ENCODE measurements at regions not wholly inside any gene's neighbourhood (a gene's known extent, or its start where the extent isn't known, plus 50 kb on each side); places are given as distances from the start of the nearest gene placed in this dataset.

- Mint-ChIP-seq H3K4me3 (no peak overlapping the region), H3K36me3 (ENCODE audit: low read depth) (no peaks in the 10 kb centered on the region), H3K27me3 (ENCODE audit: low read depth) (no peaks in the 10 kb centered on the region), H3K4me1 (no peaks in the 10 kb centered on the region), H3K27ac (ENCODE audit: unreplicated experiment) (no peak overlapping the region), H3K9me3 (peaks cover 19% of the 10 kb centered on the region)
- DNase-seq (ENCODE audit: low read depth, low spot score), result no peak
- TF ChIP-seq CTCF (conservative IDR thresholded peaks at IDR 0.05), result no peak
These were observed 540.6 kb downstream of the ZWINT start for GRCh38 chr10:55820478-55820877.

- TF ChIP-seq CTCF (conservative IDR thresholded peaks at IDR 0.05), result no peak
- no peak overlapping the region for H3K27ac Mint-ChIP-seq (ENCODE audit: unreplicated experiment)
- no peak for DNase-seq (ENCODE audit: low read depth, low spot score)
- peaks cover 19% of the 10 kb centered on the region for H3K9me3 Mint-ChIP-seq
- H3K27me3 Mint-ChIP-seq (ENCODE audit: low read depth), result no peaks in the 10 kb centered on the region
- no peaks in the 10 kb centered on the region for H3K36me3 Mint-ChIP-seq (ENCODE audit: low read depth)
- H3K4me1 Mint-ChIP-seq, result no peaks in the 10 kb centered on the region
- no peak overlapping the region for H3K4me3 Mint-ChIP-seq
These were observed 541.0 kb downstream of the ZWINT start for GRCh38 chr10:55820071-55820470.

- DNase-seq (ENCODE audit: low read depth, low spot score), result no peak
- Mint-ChIP-seq H3K36me3 (ENCODE audit: low read depth) (no peaks in the 10 kb centered on the region), H3K9me3 (peaks cover 5% of the 10 kb centered on the region), H3K27me3 (ENCODE audit: low read depth) (no peaks in the 10 kb centered on the region), H3K27ac (ENCODE audit: unreplicated experiment) (no peak overlapping the region), H3K4me1 (no peaks in the 10 kb centered on the region), H3K4me3 (no peak overlapping the region)
- no peak for TF ChIP-seq CTCF (conservative IDR thresholded peaks at IDR 0.05)
These were observed 547.4 kb downstream of the ZWINT start for GRCh38 chr10:55813451-55814170.

- Mint-ChIP-seq H3K4me1 (no peaks in the 10 kb centered on the region), H3K27me3 (ENCODE audit: low read depth) (no peaks in the 10 kb centered on the region), H3K36me3 (ENCODE audit: low read depth) (no peaks in the 10 kb centered on the region), H3K4me3 (no peak overlapping the region), H3K9me3 (no peaks in the 10 kb centered on the region), H3K27ac (ENCODE audit: unreplicated experiment) (no peak overlapping the region)
- no peak for TF ChIP-seq CTCF (conservative IDR thresholded peaks at IDR 0.05)
- DNase-seq (ENCODE audit: low read depth, low spot score), result no peak
These were observed 558.0 kb downstream of the ZWINT start for GRCh38 chr10:55803055-55803454.

- DNase-seq (ENCODE audit: low read depth, low spot score), result no peak
- no peaks in the 10 kb centered on the region for H3K36me3 Mint-ChIP-seq (ENCODE audit: low read depth)
- no peaks in the 10 kb centered on the region for H3K27me3 Mint-ChIP-seq (ENCODE audit: low read depth)
- H3K4me3 Mint-ChIP-seq, result no peak overlapping the region
- no peak for TF ChIP-seq CTCF (conservative IDR thresholded peaks at IDR 0.05)
- H3K4me1 Mint-ChIP-seq, result no peaks in the 10 kb centered on the region
- H3K9me3 Mint-ChIP-seq, result no peaks in the 10 kb centered on the region
- no peak overlapping the region for H3K27ac Mint-ChIP-seq (ENCODE audit: unreplicated experiment)
These were observed 559.8 kb downstream of the ZWINT start for GRCh38 chr10:55801353-55801661.
